Calu3 (cell line): ENCODE measurements at regions not wholly inside any gene's neighbourhood (a gene's known extent, or its start where the extent isn't known, plus 50 kb on each side); places are given as distances from the start of the nearest gene placed in this dataset.
"Not testable (repeated sequence)": the region's sequence is repeated elsewhere in the genome, so short reads cannot be mapped to it uniquely, and the experiment has no call there.

ENCODE experiments used
- BruUV-seq: library from RNA; stranded (reverse); fragments of 400-500 nt; replicated peaks from 2 replicates; lab custom pipeline; 2021; lab: Mats Ljungman, UMichigan
- CTCF ChIA-PET: fragments of 300-600 bp; sonication (Branson Sonifier 250); formaldehyde crosslinking; loops from one replicate; lab custom pipeline; 2022; ENCODE audit warnings: antibody characterized with exemption; lab: Charles Lee
- DNase-seq: peaks from one replicate; pipeline ENCODE4 v3.0.0; 2022
- H3K27ac Mint-ChIP-seq: one replicate; pipeline ENCODE4 v1.8.0; 2022; ENCODE audit warnings: mixed read lengths; ENCODE audit not compliant: unreplicated experiment
- H3K27me3 Mint-ChIP-seq: one replicate; pipeline ENCODE4 v1.8.0; 2022; ENCODE audit warnings: mixed read lengths; ENCODE audit not compliant: unreplicated experiment
- H3K36me3 Mint-ChIP-seq: one replicate; pipeline ENCODE4 v1.8.0; 2022; ENCODE audit warnings: mild to moderate bottlenecking, moderate library complexity, mixed read lengths; ENCODE audit not compliant: insufficient read depth, unreplicated experiment
- H3K4me1 Mint-ChIP-seq: one replicate; pipeline ENCODE4 v1.8.0; 2022; ENCODE audit warnings: mild to moderate bottlenecking, low read depth, mixed read lengths; ENCODE audit not compliant: unreplicated experiment
- H3K4me3 Mint-ChIP-seq: one replicate; pipeline ENCODE4 v1.8.0; 2022; ENCODE audit warnings: mild to moderate bottlenecking, low read depth, moderate library complexity, mixed read lengths; ENCODE audit not compliant: unreplicated experiment
- H3K9me3 Mint-ChIP-seq: one replicate; pipeline ENCODE4 v1.8.0; 2022; ENCODE audit warnings: low read depth, mixed read lengths; ENCODE audit not compliant: unreplicated experiment
- intact Hi-C: fragments of 100-400 bp; cut with micrococcal nuclease; formaldehyde crosslinking; loops from one replicate; pipeline ENCODE4 v1.10.0; 2022; ENCODE audit not compliant: unreplicated experiment
- TF ChIP-seq, protein P1 (sequence below): fragments of 200-600 bp; IDR thresholded peaks from one replicate; pipeline ENCODE4 v1.8.0; 2022; ENCODE audit warnings: antibody characterized with exemption; ENCODE audit not compliant: unreplicated experiment

DNA sequence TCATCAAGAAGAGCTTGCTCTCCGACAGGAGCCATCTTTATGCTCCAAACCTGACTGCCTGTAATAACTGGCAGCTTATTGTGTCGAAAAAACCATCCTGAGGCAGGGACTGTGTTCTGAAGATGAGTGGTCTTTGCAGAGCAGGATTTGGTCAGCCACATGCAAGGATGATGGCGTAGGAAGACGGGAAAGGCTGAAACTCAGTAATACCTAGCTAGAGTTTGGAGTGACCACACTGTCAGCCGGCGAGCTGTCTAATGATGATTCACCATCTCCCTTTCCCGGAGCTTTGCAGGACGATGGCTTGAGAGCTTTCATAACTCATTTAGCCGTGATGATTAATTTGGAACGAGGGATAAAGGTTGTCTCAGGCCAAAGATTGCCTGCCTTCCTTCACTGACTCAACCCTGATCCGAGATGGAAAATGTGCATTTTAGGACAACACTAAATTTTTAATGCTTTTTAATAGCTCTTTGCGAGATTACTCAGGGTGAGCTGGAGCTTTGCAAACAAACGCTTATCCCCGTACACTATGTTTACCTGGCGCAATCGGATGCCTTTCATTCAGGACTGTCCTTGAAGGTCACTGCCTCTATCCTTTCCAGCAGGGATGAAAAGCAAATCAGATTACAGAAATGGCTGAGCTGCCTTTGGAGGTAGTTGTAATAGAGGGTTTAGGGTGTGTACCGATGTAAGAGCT is 288.5 kb downstream of the ASMT start:
- Mint-ChIP-seq H3K4me1 (no peaks in the 10 kb centered on the region), H3K36me3 (no peaks in the 10 kb centered on the region), H3K27ac (no peak overlapping the region), H3K9me3 (peaks cover 2% of the 10 kb centered on the region), H3K27me3 (no peaks in the 10 kb centered on the region), H3K4me3 (no peak overlapping the region)
- intact Hi-C loops = no loop called here
- DNase-seq = no peak
- no TSS peak for BruUV-seq
- TF ChIP-seq, protein P1, sequence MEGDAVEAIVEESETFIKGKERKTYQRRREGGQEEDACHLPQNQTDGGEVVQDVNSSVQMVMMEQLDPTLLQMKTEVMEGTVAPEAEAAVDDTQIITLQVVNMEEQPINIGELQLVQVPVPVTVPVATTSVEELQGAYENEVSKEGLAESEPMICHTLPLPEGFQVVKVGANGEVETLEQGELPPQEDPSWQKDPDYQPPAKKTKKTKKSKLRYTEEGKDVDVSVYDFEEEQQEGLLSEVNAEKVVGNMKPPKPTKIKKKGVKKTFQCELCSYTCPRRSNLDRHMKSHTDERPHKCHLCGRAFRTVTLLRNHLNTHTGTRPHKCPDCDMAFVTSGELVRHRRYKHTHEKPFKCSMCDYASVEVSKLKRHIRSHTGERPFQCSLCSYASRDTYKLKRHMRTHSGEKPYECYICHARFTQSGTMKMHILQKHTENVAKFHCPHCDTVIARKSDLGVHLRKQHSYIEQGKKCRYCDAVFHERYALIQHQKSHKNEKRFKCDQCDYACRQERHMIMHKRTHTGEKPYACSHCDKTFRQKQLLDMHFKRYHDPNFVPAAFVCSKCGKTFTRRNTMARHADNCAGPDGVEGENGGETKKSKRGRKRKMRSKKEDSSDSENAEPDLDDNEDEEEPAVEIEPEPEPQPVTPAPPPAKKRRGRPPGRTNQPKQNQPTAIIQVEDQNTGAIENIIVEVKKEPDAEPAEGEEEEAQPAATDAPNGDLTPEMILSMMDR = no peak
- CTCF ChIA-PET = no interaction called here

DNA sequence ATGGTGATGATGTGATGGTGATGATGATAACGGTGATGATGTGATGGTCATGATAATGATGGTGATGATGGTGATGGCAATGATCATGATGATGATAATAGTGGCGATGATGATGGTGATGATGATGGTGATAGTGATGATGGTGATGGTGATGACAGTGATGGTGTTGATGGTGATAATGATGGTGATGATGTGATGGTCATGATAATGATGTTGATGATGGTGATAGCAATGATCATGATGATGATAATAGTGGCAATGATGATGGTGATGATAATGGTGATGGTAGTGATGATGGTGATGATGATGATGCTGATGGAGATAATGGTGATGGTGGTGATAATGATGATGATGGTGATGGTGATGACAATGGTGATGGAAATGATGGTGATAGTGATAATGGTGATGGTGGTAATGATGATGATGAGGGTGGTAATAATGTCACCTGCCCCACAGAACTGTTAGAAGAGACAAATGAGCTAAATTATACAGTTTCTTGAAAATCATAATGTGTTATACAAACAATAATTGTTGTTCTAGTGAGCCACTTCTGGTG is 289.9 kb downstream of the ASMT start:
- H3K27ac Mint-ChIP-seq = no peak overlapping the region
- no peak for DNase-seq
- intact Hi-C loops = no loop called here
- H3K4me1 Mint-ChIP-seq = no peaks in the 10 kb centered on the region
- BruUV-seq = no TSS peak
- TF ChIP-seq, protein P1 = no peak
- H3K36me3 Mint-ChIP-seq = no peaks in the 10 kb centered on the region
- H3K9me3 Mint-ChIP-seq = no peaks in the 10 kb centered on the region
- no peak overlapping the region for H3K4me3 Mint-ChIP-seq
- CTCF ChIA-PET = no interaction called here
- H3K27me3 Mint-ChIP-seq = no peaks in the 10 kb centered on the region

DNA sequence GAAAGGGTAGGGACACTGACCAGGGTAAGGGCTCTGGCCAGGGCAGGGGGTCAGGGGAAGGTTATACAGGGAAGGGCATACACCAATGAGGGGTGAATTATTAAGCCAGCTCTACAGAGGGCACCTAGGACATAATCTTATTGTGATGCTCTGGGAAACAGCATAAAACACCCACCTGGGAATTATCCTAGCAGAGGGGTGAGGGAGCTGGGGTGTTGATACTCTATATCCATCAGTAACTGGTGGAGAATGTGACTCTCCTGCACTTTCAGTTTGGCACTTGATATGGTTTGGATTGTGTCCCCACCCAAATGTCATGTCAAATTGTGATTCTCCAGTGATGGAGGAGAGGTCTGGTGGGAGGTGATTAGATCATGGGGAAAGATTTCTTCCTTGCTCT is 291.2 kb downstream of the ASMT start:
- TF ChIP-seq, protein P1 = no peak
- no TSS peak for BruUV-seq
- no peak for DNase-seq
- Mint-ChIP-seq H3K4me3 (no peak overlapping the region), H3K27me3 (no peaks in the 10 kb centered on the region), H3K27ac (no peak overlapping the region), H3K4me1 (no peaks in the 10 kb centered on the region), H3K36me3 (no peaks in the 10 kb centered on the region), H3K9me3 (peaks cover 7% of the 10 kb centered on the region)
- intact Hi-C loops = no loop called here
- CTCF ChIA-PET = no interaction called here

DNA sequence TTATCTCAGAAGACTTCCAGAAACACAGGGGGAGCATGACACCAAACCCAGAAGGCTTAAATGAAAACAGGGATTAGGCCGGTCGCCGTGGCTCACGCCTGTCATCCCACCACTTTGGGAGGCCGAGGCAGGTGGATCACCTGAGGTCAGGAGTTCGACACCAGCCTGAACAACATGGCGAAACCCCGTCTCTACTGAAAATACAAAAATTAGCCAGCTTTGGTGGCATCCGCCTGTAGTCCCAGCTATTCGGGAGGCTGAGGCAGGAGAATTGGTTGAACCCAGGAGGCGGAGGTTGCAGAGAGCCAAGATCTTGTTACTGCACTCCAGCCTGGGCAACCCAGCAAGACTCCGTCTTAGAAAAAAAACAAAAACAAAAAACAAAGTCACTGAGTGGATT is 294.1 kb downstream of the ASMT start:
- BruUV-seq, H3K27me3 Mint-ChIP-seq, CTCF ChIA-PET, H3K4me1 Mint-ChIP-seq, H3K36me3 Mint-ChIP-seq, H3K4me3 Mint-ChIP-seq, DNase-seq, H3K27ac Mint-ChIP-seq, intact Hi-C loops: not testable (repeated sequence)
- peaks cover 12% of the 10 kb centered on the region for H3K9me3 Mint-ChIP-seq
